ENCODE measurements at regions not wholly inside any gene's neighbourhood (a gene's known extent, or its start where the extent isn't known, plus 50 kb on each side); places are given as distances from the start of the nearest gene placed in this dataset.

- 96% methylated on average over 3 of the region's 3 CpGs; no CpG with 5 or more reads in 1 of the 2 experiments for WGBS, 2 experiments (ENCODE audit: extremely low coverage in 1 of 2, insufficient coverage in 1 of 2, insufficient read length in 1 of 2, insufficient replicate concordance in 2 of 2, low coverage in 1 of 2, low lambda C conversion rate in 2 of 2, missing lambda C conversion rate in 1 of 2)
- Histone ChIP-seq H2BK20ac (ENCODE audit: low read length) (no peak overlapping the region), H3K27me3 (replicated peaks in 1 of 4; ENCODE audit: control insufficient read depth in 3 of 4, extremely low read depth in 1 of 4, insufficient read depth in 3 of 4, low read length in 3 of 4) (no peaks in the 10 kb centered on the region), H3K27ac (ENCODE audit: low read depth, low read length) (no peak overlapping the region), H2BK120ac (replicated peaks; ENCODE audit: low read depth, low read length) (peak overlapping the region; percentile 22), H4K8ac (ENCODE audit: extremely low read depth, insufficient read depth, low read length) (no peak overlapping the region), H4K5ac (ENCODE audit: insufficient read length, low read depth, low read length) (no peak overlapping the region), H3K4me2 (ENCODE audit: insufficient read depth in 1 of 2, low read depth in 2 of 2, low read length in 2 of 2) (no peak overlapping the region), H3K4me1 (replicated peaks in 1 of 4; ENCODE audit: control insufficient read depth in 3 of 4, insufficient read depth in 4 of 4, low read length in 3 of 4) (no peaks in the 10 kb centered on the region), H4K91ac (replicated peaks; ENCODE audit: insufficient read length, low read length) (peak overlapping the region; percentile 15), H2BK15ac (ENCODE audit: low read length) (0 out of 2 replicates have a peak overlapping the region, but pooled peaks have one; percentile 61), H3K79me1 (ENCODE audit: low read depth, low read length) (no peaks in the 10 kb centered on the region), H2AK5ac (ENCODE audit: low read depth, low read length) (no peak overlapping the region), H2AFZ (ENCODE audit: low read length) (no peak overlapping the region), H4K20me1 (replicated peaks in 1 of 2; ENCODE audit: control insufficient read depth in 1 of 2, insufficient read depth in 2 of 2, low read length in 2 of 2) (no peaks in the 10 kb centered on the region), H2BK5ac (ENCODE audit: low read depth, low read length) (no peak overlapping the region), H2BK12ac (ENCODE audit: low read depth, low read length) (no peak overlapping the region; the same call in 1 of the 2 replicates), H3K23ac (ENCODE audit: insufficient read length) (no peak overlapping the region), H3K23me2 (ENCODE audit: low read depth, low read length) (no peaks in the 10 kb centered on the region), H3K14ac (ENCODE audit: insufficient read length) (no peak overlapping the region), H3K4me3 (ENCODE audit: extremely low read depth in 1 of 4, insufficient read depth in 2 of 4, low read depth in 3 of 4, low read length in 4 of 4) (no peak overlapping the region), H3K4ac (replicated peaks; ENCODE audit: insufficient read length, low read depth, low read length) (no peak overlapping the region), H3K18ac (ENCODE audit: extremely low read depth, low read length) (no peak overlapping the region), H3K9me3 (ENCODE audit: insufficient read depth in 2 of 2, low read depth in 1 of 2, low read length in 1 of 2) (no peaks in the 10 kb centered on the region), H3K36me3 (ENCODE audit: control insufficient read depth in 2 of 4, insufficient read depth in 4 of 4, low read length in 3 of 4) (no peaks in the 10 kb centered on the region), H3K79me2 (ENCODE audit: control insufficient read depth in 1 of 2, insufficient read depth in 2 of 2, low read length in 2 of 2) (no peaks in the 10 kb centered on the region), H3K56ac (replicated peaks; ENCODE audit: insufficient read length, low read depth, low read length) (no peak overlapping the region), H3K9ac (replicated peaks in 1 of 4; ENCODE audit: extremely low read depth in 1 of 4, low read depth in 3 of 4, low read length in 3 of 4) (no peak overlapping the region)
- DNase-seq (ENCODE audit: low read depth in 1 of 2, low spot score in 2 of 2) (no peak), FAIRE-seq (no peak)
- POLR2A ChIA-PET (ENCODE audit: partially characterized antibody) = no interaction called here
- CTCF ChIA-PET (ENCODE audit: partially characterized antibody) = interaction anchor here (1.8 kb wide), 1 partner anchor 168 kb away, joined by 4 read pairs; no protein-coding TSS in a partner anchor
- TF ChIP-seq CHD2 (IDR thresholded peaks at IDR 0.05; ENCODE audit: low read length) (no peak), PHF8 (conservative IDR thresholded peaks at IDR 0.05; ENCODE audit: low read depth, low read length) (no peak), EGR1 (IDR thresholded peaks at IDR 0.05; ENCODE audit: borderline replicate concordance, low read depth, low read length) (no peak), JUN (IDR thresholded peaks at IDR 0.05; ENCODE audit: low read depth, low read length) (no peak), KDM1A (IDR thresholded peaks at IDR 0.05; ENCODE audit: borderline replicate concordance, low read length) (no peak), TEAD4 (IDR thresholded peaks at IDR 0.05; ENCODE audit: low read depth, low read length) (no peak), MAFK (IDR thresholded peaks at IDR 0.05; ENCODE audit: low read depth, low read length) (no peak), SIRT6 (IDR thresholded peaks at IDR 0.05; ENCODE audit: low read length) (no peak)
These were observed 106.3 kb upstream of the ANXA10 start for GRCh38 chr4:167986044-167986443.
